K562 (cell line): ENCODE measurements at regions not wholly inside any gene's neighbourhood (a gene's known extent, or its start where the extent isn't known, plus 50 kb on each side); places are given as distances from the start of the nearest gene placed in this dataset.

Source experiments
- ARNT ChIP-seq, 2 experiments: fragments of 450-650 bp; IDR thresholded peaks; 2 replicates each; pipeline ENCODE4 v1.6.1; 2016; ENCODE audit warnings: mild to moderate bottlenecking in 1 of 2
- CBX5 ChIP-seq: IDR thresholded peaks from 2 replicates; pipeline ENCODE4 v1.6.1; 2014; ENCODE audit warnings: low read depth, borderline replicate concordance
- CHD4 ChIP-seq: fragments of 200-600 bp; sonication (generic); IDR thresholded peaks from 3 replicates; pipeline ENCODE4 v1.6.1; 2012; ENCODE audit warnings: low read depth, mild to moderate bottlenecking, mixed read lengths, low read length, inconsistent platforms; ENCODE audit not compliant: insufficient read depth, insufficient replicate concordance, poor library complexity, severe bottlenecking
- ELF4 ChIP-seq: fragments of 450-650 bp; formaldehyde crosslinking; IDR thresholded peaks from 2 replicates; pipeline ENCODE4 v1.4.0; 2022; ENCODE audit warnings: missing genetic modification characterization
- ETS1 ChIP-seq: conservative IDR thresholded peaks from 2 replicates; pipeline ENCODE4 v1.6.1; 2011; ENCODE audit warnings: low read depth, mild to moderate bottlenecking, low read length; ENCODE audit not compliant: control insufficient read depth
- GABPB2 ChIP-seq: fragments of 250-450 bp; sonication (Bioruptor Pico); conservative IDR thresholded peaks from 2 replicates; pipeline ENCODE4 v1.5.1; 2021; ENCODE audit warnings: mild to moderate bottlenecking
- HLTF ChIP-seq: fragments of 450-650 bp; IDR thresholded peaks from 2 replicates; pipeline ENCODE4 v1.6.1; 2016
- PHB2 ChIP-seq: fragments of 450-650 bp; IDR thresholded peaks from 2 replicates; pipeline ENCODE4 v1.6.1; 2017; ENCODE audit warnings: low read depth
- RAD21 ChIP-seq, 2 experiments: fragments of 250-450 bp in 1 of 2; fragments of 450-650 bp in 1 of 2; sonication (Bioruptor Pico) in 1 of 2; formaldehyde crosslinking in 1 of 2; IDR thresholded peaks in 1 of 2; conservative IDR thresholded peaks in 1 of 2; 2 replicates each; pipeline versions ENCODE4 v1.4.0 to v1.8.0; 2020 to 2022; ENCODE audit warnings: mild to moderate bottlenecking in 2 of 2, moderate library complexity in 1 of 2
- RBBP5 ChIP-seq: fragments of 200-600 bp; sonication (generic); IDR thresholded peaks from 2 replicates; pipeline ENCODE4 v1.6.1; 2012; ENCODE audit warnings: borderline replicate concordance, mild to moderate bottlenecking, low read length, control low read depth, inconsistent platforms; ENCODE audit not compliant: insufficient read depth, poor library complexity, severe bottlenecking
- SMAD2 ChIP-seq: fragments of 150-350 bp; IDR thresholded peaks from 2 replicates; pipeline ENCODE4 v1.6.1; 2014; ENCODE audit warnings: low read depth, mild to moderate bottlenecking, low read length
- SOX6 ChIP-seq: fragments of 450-650 bp; IDR thresholded peaks from 2 replicates; pipeline ENCODE4 v1.6.1; 2014; ENCODE audit warnings: mild to moderate bottlenecking
- TBP ChIP-seq: optimal IDR thresholded peaks from 2 replicates; pipeline ENCODE3; 2011; ENCODE audit warnings: low read depth, low read length, improper control_type of control experiment
- TRIM28 ChIP-seq: fragments of 450-650 bp; IDR thresholded peaks from 2 replicates; pipeline ENCODE4 v1.6.1; 2017
- ZNF124 ChIP-seq: sonication (generic); formaldehyde crosslinking; IDR thresholded peaks from 2 replicates; pipeline ENCODE4 v1.8.1; 2022; ENCODE audit warnings: missing genetic modification reagents
- ZNF174 ChIP-seq: fragments of 250-450 bp; sonication (Bioruptor Pico); IDR thresholded peaks from 2 replicates; pipeline ENCODE4 v1.4.0; 2020; ENCODE audit warnings: mild to moderate bottlenecking
- ZNF444 ChIP-seq: fragments of 250-450 bp; sonication (Bioruptor Pico); IDR thresholded peaks from 2 replicates; pipeline ENCODE4 v1.4.0; 2020; ENCODE audit warnings: mild to moderate bottlenecking, moderate library complexity
- ZNF445 ChIP-seq: fragments of 250-450 bp; sonication (Bioruptor Pico); IDR thresholded peaks from 2 replicates; pipeline ENCODE4 v1.4.0; 2020; ENCODE audit warnings: low read depth, mild to moderate bottlenecking, moderate library complexity
- ZNF511 ChIP-seq: sonication (generic); formaldehyde crosslinking; IDR thresholded peaks from 2 replicates; pipeline ENCODE4 v1.8.0; 2022; ENCODE audit warnings: mild to moderate bottlenecking, missing genetic modification reagents
- ZNF696 ChIP-seq: fragments of 250-450 bp; sonication (Bioruptor Pico); conservative IDR thresholded peaks from 2 replicates; pipeline ENCODE4 v1.4.0; 2020; ENCODE audit warnings: mild to moderate bottlenecking, moderate library complexity
- TF ChIP-seq, protein P1 (sequence below), 2 experiments: IDR thresholded peaks; 2 replicates each; pipeline ENCODE4 v1.6.1; 2012; ENCODE audit warnings: improper control_type of control experiment in 2 of 2, low read depth in 2 of 2, low read length in 2 of 2, borderline replicate concordance in 1 of 2
- TF ChIP-seq, protein P2 (sequence below): fragments of 450-650 bp; IDR thresholded peaks from 2 replicates; pipeline ENCODE4 v1.6.1; 2016; ENCODE audit warnings: missing biosample characterization, missing genetic modification characterization
- TF ChIP-seq, protein P3 (sequence below): fragments of 450-650 bp; formaldehyde crosslinking; IDR thresholded peaks from 2 replicates; pipeline ENCODE4 v1.4.0; 2022; ENCODE audit warnings: missing genetic modification characterization

DNA sequence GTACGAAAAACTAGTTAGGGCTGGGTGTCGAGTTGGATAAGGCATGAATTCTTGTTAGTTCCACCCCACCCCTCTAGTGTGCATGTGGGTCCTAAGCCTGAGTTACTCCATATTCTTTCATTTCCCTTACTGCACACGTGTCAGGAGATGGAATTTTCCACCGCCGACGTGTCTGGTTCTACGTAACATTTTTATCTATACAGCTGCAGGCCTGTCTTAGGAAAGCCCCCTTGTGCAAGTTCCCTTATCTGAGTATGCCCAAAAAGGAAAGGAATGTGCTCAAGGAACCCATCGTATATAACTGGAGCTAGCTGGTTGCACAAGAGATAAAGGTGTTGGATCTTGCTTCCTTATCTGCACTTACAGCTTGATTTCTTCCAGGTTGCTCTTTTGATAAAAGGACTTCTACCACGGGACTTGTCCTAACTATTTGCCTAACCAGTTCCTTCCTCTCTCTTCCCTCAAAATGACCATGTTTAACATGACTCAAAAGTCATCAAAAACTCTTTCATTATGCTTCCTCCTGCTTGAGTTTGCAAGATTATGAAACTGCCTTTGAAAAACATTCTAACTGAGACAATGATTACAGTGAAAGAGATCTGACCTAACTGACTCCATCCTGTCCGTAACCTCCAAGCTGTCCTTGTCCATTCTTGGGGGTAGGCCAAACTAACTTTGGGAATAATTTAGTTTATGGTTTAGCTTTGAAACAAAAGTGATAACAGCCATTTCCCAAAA lies 181.4 kb downstream of the AKR1D1 start (continued):
- TF ChIP-seq, protein P1, sequence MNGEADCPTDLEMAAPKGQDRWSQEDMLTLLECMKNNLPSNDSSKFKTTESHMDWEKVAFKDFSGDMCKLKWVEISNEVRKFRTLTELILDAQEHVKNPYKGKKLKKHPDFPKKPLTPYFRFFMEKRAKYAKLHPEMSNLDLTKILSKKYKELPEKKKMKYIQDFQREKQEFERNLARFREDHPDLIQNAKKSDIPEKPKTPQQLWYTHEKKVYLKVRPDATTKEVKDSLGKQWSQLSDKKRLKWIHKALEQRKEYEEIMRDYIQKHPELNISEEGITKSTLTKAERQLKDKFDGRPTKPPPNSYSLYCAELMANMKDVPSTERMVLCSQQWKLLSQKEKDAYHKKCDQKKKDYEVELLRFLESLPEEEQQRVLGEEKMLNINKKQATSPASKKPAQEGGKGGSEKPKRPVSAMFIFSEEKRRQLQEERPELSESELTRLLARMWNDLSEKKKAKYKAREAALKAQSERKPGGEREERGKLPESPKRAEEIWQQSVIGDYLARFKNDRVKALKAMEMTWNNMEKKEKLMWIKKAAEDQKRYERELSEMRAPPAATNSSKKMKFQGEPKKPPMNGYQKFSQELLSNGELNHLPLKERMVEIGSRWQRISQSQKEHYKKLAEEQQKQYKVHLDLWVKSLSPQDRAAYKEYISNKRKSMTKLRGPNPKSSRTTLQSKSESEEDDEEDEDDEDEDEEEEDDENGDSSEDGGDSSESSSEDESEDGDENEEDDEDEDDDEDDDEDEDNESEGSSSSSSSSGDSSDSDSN (IDR thresholded peaks at IDR 0.05; ENCODE audit: borderline replicate concordance in 1 of 2, low read depth in 2 of 2, low read length in 2 of 2), result no peak
- peak; percentile 99 to 100 for TF ChIP-seq ARNT (IDR thresholded peaks at IDR 0.05)
- peak; percentile 97 for TF ChIP-seq GABPB2 (CRISPR knock-in tag)
- no peak for TF ChIP-seq TBP
- TF ChIP-seq ETS1, result peak; percentile 79
- TF ChIP-seq, protein P2, sequence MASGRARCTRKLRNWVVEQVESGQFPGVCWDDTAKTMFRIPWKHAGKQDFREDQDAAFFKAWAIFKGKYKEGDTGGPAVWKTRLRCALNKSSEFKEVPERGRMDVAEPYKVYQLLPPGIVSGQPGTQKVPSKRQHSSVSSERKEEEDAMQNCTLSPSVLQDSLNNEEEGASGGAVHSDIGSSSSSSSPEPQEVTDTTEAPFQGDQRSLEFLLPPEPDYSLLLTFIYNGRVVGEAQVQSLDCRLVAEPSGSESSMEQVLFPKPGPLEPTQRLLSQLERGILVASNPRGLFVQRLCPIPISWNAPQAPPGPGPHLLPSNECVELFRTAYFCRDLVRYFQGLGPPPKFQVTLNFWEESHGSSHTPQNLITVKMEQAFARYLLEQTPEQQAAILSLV, result peak; percentile 100
- TF ChIP-seq CHD4, result no peak
- no peak for TF ChIP-seq ZNF124 (CRISPR knock-in tag)
- TF ChIP-seq, protein P3, sequence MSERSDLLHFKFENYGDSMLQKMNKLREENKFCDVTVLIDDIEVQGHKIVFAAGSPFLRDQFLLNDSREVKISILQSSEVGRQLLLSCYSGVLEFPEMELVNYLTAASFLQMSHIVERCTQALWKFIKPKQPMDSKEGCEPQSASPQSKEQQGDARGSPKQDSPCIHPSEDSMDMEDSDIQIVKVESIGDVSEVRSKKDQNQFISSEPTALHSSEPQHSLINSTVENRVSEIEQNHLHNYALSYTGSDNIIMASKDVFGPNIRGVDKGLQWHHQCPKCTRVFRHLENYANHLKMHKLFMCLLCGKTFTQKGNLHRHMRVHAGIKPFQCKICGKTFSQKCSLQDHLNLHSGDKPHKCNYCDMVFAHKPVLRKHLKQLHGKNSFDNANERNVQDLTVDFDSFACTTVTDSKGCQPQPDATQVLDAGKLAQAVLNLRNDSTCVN (CRISPR knock-in tag), result peak; percentile 100
- no peak for TF ChIP-seq SMAD2
- TF ChIP-seq ZNF696 (CRISPR knock-in tag), result peak; percentile 86
- peak; percentile 97 for TF ChIP-seq ZNF445
- TF ChIP-seq ZNF174 (CRISPR knock-in tag), result peak; percentile 93
- no peak for TF ChIP-seq RBBP5
- TF ChIP-seq ELF4 (CRISPR knock-in tag), result peak; percentile 100
- TF ChIP-seq ZNF511, result no peak
- peak; percentile 94 for TF ChIP-seq ZNF444 (CRISPR knock-in tag)
- peak; percentile 40 to 67 for TF ChIP-seq RAD21 (CRISPR knock-in tag; conservative IDR thresholded peaks at IDR 0.05 in 1 of 2, IDR thresholded peaks at IDR 0.05 in 1 of 2)
- peak; percentile 100 for TF ChIP-seq SOX6
- 0 out of 2 replicates have a peak, but pooled peaks have one; percentile 22 for TF ChIP-seq CBX5
- peak; percentile 91 for TF ChIP-seq TRIM28
- TF ChIP-seq HLTF, result peak; percentile 100
- TF ChIP-seq PHB2, result peak; percentile 100
